Mesenchymal stem cell (in vitro differentiated cells and primary cell): ENCODE measurements at regions not wholly inside any gene's neighbourhood (a gene's known extent, or its start where the extent isn't known, plus 50 kb on each side); places are given as distances from the start of the nearest gene placed in this dataset.

Source experiments
- DNase-seq: peaks from one replicate; pipeline ENCODE4 v3.0.0-alpha.2; 2013
- H2AFZ ChIP-seq: one replicate; pipeline ENCODE4 v1.6.1; 2013; ENCODE audit warnings: low read depth, mild to moderate bottlenecking, control low read depth, inconsistent platforms, low read length, moderate library complexity
- H2AK5ac ChIP-seq: 2 replicates; pipeline ENCODE4 v1.6.1; 2013; ENCODE audit warnings: low read length, moderate library complexity, mild to moderate bottlenecking, inconsistent platforms; ENCODE audit not compliant: severe bottlenecking
- H2BK120ac ChIP-seq: one replicate; pipeline ENCODE4 v1.6.1; 2013; ENCODE audit warnings: low read depth, mild to moderate bottlenecking, inconsistent platforms, low read length, moderate library complexity
- H2BK12ac ChIP-seq, 2 experiments: one replicate each; pipeline ENCODE4 v1.6.1; 2013; ENCODE audit warnings: inconsistent platforms in 2 of 2, low read length in 2 of 2, mild to moderate bottlenecking in 2 of 2, moderate library complexity in 2 of 2, control low read depth in 1 of 2
- H2BK15ac ChIP-seq: one replicate; pipeline ENCODE4 v1.6.1; 2013; ENCODE audit warnings: mild to moderate bottlenecking, low read depth, inconsistent platforms; ENCODE audit not compliant: poor library complexity, severe bottlenecking
- H2BK5ac ChIP-seq: 2 replicates; pipeline ENCODE4 v1.6.1; 2013; ENCODE audit warnings: low read depth, mild to moderate bottlenecking, low read length, control low read depth, inconsistent platforms; ENCODE audit not compliant: poor library complexity, severe bottlenecking
- H3K14ac ChIP-seq, 2 experiments: one replicate each; pipeline ENCODE4 v1.6.1; 2013; ENCODE audit warnings: inconsistent platforms in 2 of 2, low read length in 2 of 2, control low read depth in 1 of 2, mild to moderate bottlenecking in 1 of 2, moderate library complexity in 1 of 2
- H3K18ac ChIP-seq, 2 experiments: one replicate each; pipeline ENCODE4 v1.6.1; 2013; ENCODE audit warnings: inconsistent platforms in 2 of 2, low read length in 2 of 2, control low read depth in 1 of 2, low read depth in 1 of 2, mild to moderate bottlenecking in 1 of 2
- H3K23ac ChIP-seq, 2 experiments: one replicate each; pipeline ENCODE4 v1.6.1; 2013; ENCODE audit warnings: inconsistent platforms in 2 of 2, low read length in 2 of 2, mild to moderate bottlenecking in 2 of 2, moderate library complexity in 2 of 2, control low read depth in 1 of 2
- H3K27ac ChIP-seq: 2 replicates; pipeline ENCODE4 v1.5.1; 2013; ENCODE audit warnings: mild to moderate bottlenecking, moderate library complexity, low read length, control low read depth, inconsistent platforms; ENCODE audit not compliant: poor library complexity, severe bottlenecking
- H3K27me3 ChIP-seq, 2 experiments: 2 replicates each; pipeline versions ENCODE4 v1.6.1 to v1.7.0; 2013; ENCODE audit warnings: low read length in 2 of 2, mild to moderate bottlenecking in 2 of 2, moderate library complexity in 2 of 2, control low read depth in 1 of 2, inconsistent platforms in 1 of 2; ENCODE audit not compliant: control insufficient read depth in 1 of 2, insufficient read depth in 1 of 2
- H3K36me3 ChIP-seq, 2 experiments: 2 replicates each; pipeline versions ENCODE4 v1.6.1 to v1.7.0; 2013; ENCODE audit warnings: low read length in 2 of 2, control low read depth in 1 of 2, inconsistent platforms in 1 of 2, low read depth in 1 of 2, mild to moderate bottlenecking in 1 of 2; ENCODE audit not compliant: insufficient read depth in 2 of 2, control insufficient read depth in 1 of 2
- H3K4ac ChIP-seq, 2 experiments: one replicate each; pipeline ENCODE4 v1.6.1; 2013; ENCODE audit warnings: inconsistent platforms in 2 of 2, low read length in 2 of 2, mild to moderate bottlenecking in 2 of 2, moderate library complexity in 2 of 2, control low read depth in 1 of 2, low read depth in 1 of 2
- H3K4me1 ChIP-seq: 2 replicates; pipeline ENCODE4 v1.6.1; 2013; ENCODE audit warnings: low read depth, low read length, control low read depth; ENCODE audit not compliant: control insufficient read depth, insufficient read depth
- H3K4me2 ChIP-seq: 2 replicates; pipeline ENCODE4 v1.6.1; 2013; ENCODE audit warnings: low read length, mild to moderate bottlenecking, inconsistent platforms; ENCODE audit not compliant: poor library complexity, severe bottlenecking
- H3K4me3 ChIP-seq, 2 experiments: 2 replicates each; pipeline versions ENCODE4 v1.5.1 to v1.7.0; 2013; ENCODE audit warnings: low read length in 2 of 2, mild to moderate bottlenecking in 2 of 2, control low read depth in 1 of 2, low read depth in 1 of 2; ENCODE audit not compliant: insufficient read depth in 1 of 2
- H3K79me1 ChIP-seq: replicated peaks from 2 replicates; pipeline ENCODE4 v1.6.1; 2013; ENCODE audit warnings: mild to moderate bottlenecking, control low read depth, low read length, inconsistent platforms; ENCODE audit not compliant: poor library complexity, severe bottlenecking
- H3K9ac ChIP-seq: 2 replicates; pipeline ENCODE4 v1.7.0; 2013; ENCODE audit warnings: mild to moderate bottlenecking, low read length, moderate library complexity
- H3K9me3 ChIP-seq: 2 replicates; pipeline ENCODE4 v1.7.0; 2013; ENCODE audit warnings: mild to moderate bottlenecking, low read length; ENCODE audit not compliant: control insufficient read depth
- H4K8ac ChIP-seq: one replicate; pipeline ENCODE4 v1.6.1; 2013; ENCODE audit warnings: inconsistent platforms, mild to moderate bottlenecking, low read length, moderate library complexity
- H4K91ac ChIP-seq: one replicate; pipeline ENCODE4 v1.6.1; 2013; ENCODE audit warnings: mild to moderate bottlenecking, low read length, inconsistent platforms
- WGBS: methylation state at CpG from one replicate; pipeline ENCODE4 v1.1.7; 2013; ENCODE audit warnings: mixed read lengths; 5-methylcytosine and 5-hydroxymethylcytosine counted together

DNA sequence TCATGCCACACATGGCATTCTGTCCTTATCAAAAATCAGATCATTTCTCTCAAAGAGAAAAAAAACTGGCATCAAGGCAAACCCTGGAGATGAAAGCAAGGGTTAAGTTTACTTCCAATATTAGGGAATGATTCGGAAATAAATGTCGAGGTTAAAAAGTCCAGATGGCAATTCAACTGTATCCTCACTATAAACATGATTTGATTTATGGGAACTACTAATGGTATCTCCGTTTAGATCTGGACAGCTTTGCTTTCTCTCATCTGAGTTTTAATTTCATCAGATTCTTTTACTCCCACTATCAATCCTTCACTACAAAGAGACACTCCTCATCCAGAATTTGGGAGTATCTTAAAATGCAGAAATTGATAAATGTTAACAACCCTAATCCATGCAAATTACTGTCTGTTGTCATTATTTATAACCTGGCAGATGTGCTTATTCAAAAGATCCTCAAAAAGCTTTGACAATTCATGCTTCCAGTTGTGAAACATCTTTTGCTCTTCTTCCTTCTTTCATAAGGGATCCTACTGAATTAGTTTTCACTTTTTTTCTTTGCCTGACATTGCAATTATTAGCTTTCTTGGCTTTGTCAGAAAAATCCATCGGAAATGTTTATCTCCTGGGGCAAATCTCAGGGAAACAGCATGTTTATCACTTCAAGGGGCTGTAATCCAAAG is 903.2 kb downstream of the MCTP2 start:
- Histone ChIP-seq H4K91ac (peak overlapping the region; percentile 84), H3K36me3 (no peaks in the 10 kb centered on the region), H2BK15ac (no peak overlapping the region), H3K27me3 (no peaks in the 10 kb centered on the region), H4K8ac (peak overlapping the region; percentile 79), H3K23ac (no peak overlapping the region), H2AFZ (no peak overlapping the region), H3K4ac (peak overlapping the region; percentile 77 to 95), H3K18ac (peak overlapping the region; percentile 97 to 99), H2BK12ac (peak overlapping the region; percentile 86 to 94), H3K9ac (no peak overlapping the region), H3K79me1 (peaks cover 7% of the 10 kb centered on the region), H2BK120ac (peak overlapping the region; percentile 87), H3K4me1 (peaks cover 4% of the 10 kb centered on the region), H3K27ac (peak overlapping the region; percentile 10), H3K4me3 (no peak overlapping the region), H2AK5ac (peak overlapping the region; percentile 92), H3K14ac (no peak overlapping the region), H3K4me2 (no peak overlapping the region), H2BK5ac (no peak overlapping the region), H3K9me3 (no peaks in the 10 kb centered on the region)
- DNase-seq: peak; percentile 73
- 0% methylated on average over 2 of the region's 4 CpGs for WGBS

DNA sequence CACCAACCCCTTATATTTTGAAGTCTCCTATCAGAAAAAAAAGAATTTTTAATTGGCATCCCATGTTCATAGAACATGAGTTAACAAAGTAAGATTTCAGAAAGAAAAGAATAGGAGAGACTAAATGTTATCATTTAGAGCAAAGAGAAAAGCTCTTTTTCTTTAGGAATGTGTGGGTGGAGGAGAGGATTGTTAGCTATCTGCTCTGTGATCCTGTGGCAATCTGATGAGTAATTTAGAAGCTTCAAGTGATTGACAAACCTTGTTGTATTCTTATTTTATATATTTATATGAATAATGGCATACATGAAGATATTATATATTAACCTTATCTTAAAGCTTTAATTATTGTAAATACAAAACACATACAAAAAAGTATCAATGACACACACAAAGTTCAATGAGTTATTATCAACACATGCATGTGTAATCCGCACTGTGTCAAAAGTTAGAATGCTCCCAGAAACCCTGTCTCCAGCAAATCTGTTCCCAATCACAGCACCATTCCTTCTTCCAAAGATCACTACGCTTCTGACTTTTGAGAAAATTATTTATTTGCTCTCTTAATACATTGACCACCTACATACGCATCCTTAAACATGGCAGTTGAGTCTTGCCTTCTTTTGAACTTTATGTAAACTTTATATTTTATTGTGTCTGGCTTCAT is 907.4 kb downstream of the MCTP2 start:
- Histone ChIP-seq H2AK5ac (no peak overlapping the region), H3K4me3 (no peak overlapping the region), H2BK120ac (peak overlapping the region; percentile 34), H3K79me1 (no peaks in the 10 kb centered on the region), H3K36me3 (no peaks in the 10 kb centered on the region), H2BK5ac (no peak overlapping the region), H4K8ac (no peak overlapping the region), H3K4me1 (peaks cover under 1% of the 10 kb centered on the region), H3K9ac (no peak overlapping the region), H3K23ac (no peak overlapping the region), H2BK12ac (no peak overlapping the region), H3K4me2 (no peak overlapping the region), H3K18ac (no peak overlapping the region), H4K91ac (no peak overlapping the region), H3K14ac (no peak overlapping the region), H3K27me3 (no peaks in the 10 kb centered on the region), H2AFZ (no peak overlapping the region), H2BK15ac (no peak overlapping the region), H3K9me3 (no peaks in the 10 kb centered on the region), H3K27ac (no peak overlapping the region), H3K4ac (no peak overlapping the region)
- 94% methylated on average over 2 of the region's 3 CpGs for WGBS
- DNase-seq: no peak

DNA sequence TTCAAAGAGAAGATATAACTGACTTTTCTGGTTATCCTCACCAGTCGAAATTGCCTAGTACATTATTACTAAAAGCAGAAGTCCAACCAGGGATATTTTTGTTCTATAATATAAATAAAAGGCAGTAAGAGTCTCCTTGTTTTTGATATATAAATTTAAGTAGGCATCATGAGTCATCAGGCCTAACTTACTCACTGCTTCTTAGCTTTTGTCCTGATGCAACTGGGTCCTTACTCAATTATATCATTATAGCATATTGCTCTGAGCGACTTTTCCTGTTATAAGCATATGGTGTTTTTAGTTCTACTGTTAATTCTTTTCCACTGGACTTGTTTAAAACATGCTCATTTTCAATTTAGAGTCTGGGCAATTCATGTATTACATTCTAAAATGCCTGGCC is 910.1 kb downstream of the MCTP2 start:
- H3K36me3 ChIP-seq: no peaks in the 10 kb centered on the region
- H2AFZ ChIP-seq: no peak overlapping the region
- no CpG with 5 or more reads among the region's 2 CpGs for WGBS
- no peak overlapping the region for H2BK5ac ChIP-seq
- no peaks in the 10 kb centered on the region for H3K4me1 ChIP-seq
- no peak overlapping the region for H3K4ac ChIP-seq
- H3K4me3 ChIP-seq: no peak overlapping the region
- DNase-seq: peak; percentile 68
- H3K27me3 ChIP-seq: no peaks in the 10 kb centered on the region
- H2BK120ac ChIP-seq: no peak overlapping the region
- no peak overlapping the region for H4K91ac ChIP-seq
- H4K8ac ChIP-seq: no peak overlapping the region
- no peak overlapping the region for H3K4me2 ChIP-seq
- H2BK12ac ChIP-seq: no peak overlapping the region
- no peak overlapping the region for H3K9ac ChIP-seq
- no peak overlapping the region for H3K23ac ChIP-seq
- no peak overlapping the region for H3K14ac ChIP-seq
- no peak overlapping the region for H2AK5ac ChIP-seq
- H3K9me3 ChIP-seq: no peaks in the 10 kb centered on the region
- no peak overlapping the region for H3K18ac ChIP-seq
- H3K79me1 ChIP-seq: no peaks in the 10 kb centered on the region
- no peak overlapping the region for H3K27ac ChIP-seq
- H2BK15ac ChIP-seq: no peak overlapping the region

DNA sequence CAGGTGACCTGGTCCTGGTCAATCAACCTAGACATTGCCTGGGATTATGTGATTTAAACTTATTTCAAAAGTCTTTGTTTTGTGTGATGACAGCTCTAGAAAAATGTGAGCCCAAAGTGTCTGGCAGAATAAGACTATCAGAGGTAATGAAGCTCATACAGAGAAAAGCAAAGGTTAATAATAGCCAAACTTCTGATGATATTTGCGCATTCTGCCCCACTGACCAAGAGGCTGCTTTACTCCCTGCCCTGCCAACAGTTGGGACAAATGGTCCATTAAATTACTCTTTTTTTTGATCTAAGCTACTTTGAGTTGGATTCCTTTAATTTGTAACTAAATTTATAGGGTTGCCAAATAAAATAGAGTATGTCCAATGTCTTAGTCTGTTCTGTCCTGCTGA is 911.2 kb downstream of the MCTP2 start:
- no peak overlapping the region for H2BK5ac ChIP-seq
- peak overlapping the region in 1 of 2 experiments; percentile 84 for H2BK12ac ChIP-seq
- DNase-seq: no peak
- no peak overlapping the region for H3K23ac ChIP-seq
- no peaks in the 10 kb centered on the region for H3K36me3 ChIP-seq
- H2BK120ac ChIP-seq: no peak overlapping the region
- H3K9me3 ChIP-seq: no peaks in the 10 kb centered on the region
- H2AFZ ChIP-seq: no peak overlapping the region
- H2AK5ac ChIP-seq: no peak overlapping the region
- no peak overlapping the region for H2BK15ac ChIP-seq
- no peaks in the 10 kb centered on the region for H3K79me1 ChIP-seq
- H4K8ac ChIP-seq: no peak overlapping the region
- H3K9ac ChIP-seq: no peak overlapping the region
- H3K27ac ChIP-seq: no peak overlapping the region
- no peak overlapping the region for H3K14ac ChIP-seq
- H3K18ac ChIP-seq: no peak overlapping the region
- H3K4me2 ChIP-seq: no peak overlapping the region
- no peak overlapping the region for H3K4ac ChIP-seq
- no peak overlapping the region for H3K4me3 ChIP-seq
- H4K91ac ChIP-seq: no peak overlapping the region
- no peaks in the 10 kb centered on the region for H3K27me3 ChIP-seq
- WGBS: no CpG with 5 or more reads among the region's 1 CpG
- H3K4me1 ChIP-seq: no peaks in the 10 kb centered on the region
